Dermis blood vessel endothelial cell (primary cell): ENCODE measurements at regions not wholly inside any gene's neighbourhood (a gene's known extent, or its start where the extent isn't known, plus 50 kb on each side); places are given as distances from the start of the nearest gene placed in this dataset.

ENCODE experiments used
- DNase-seq: peaks from one replicate; pipeline ENCODE4 v3.0.0; 2010

DNA sequence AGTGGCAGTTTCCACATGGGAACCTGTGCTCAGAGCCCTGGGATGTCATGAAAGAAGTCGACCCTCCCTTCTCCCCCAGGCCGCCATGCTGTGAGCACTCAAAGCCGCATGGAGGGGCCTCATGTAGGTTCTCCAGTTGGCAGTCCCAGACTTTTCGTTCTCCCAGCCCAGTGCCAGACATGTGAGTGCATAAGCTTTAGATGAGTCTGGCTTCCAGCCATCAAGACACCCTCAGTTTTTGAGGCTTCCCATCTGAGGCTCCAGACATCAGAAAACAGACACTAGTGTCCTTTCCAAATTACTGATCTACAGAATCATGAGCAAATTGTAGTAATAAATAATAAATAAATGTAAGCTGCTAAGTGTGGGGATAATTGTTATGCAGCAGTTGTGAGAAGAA is 136.5 kb upstream of the AGBL1 start:
- DNase-seq: no peak

- no peak for DNase-seq
Observed at GRCh38 chr15:85943791-85944190, 135.9 kb upstream of the AGBL1 start.

GRCh38 chr15:85947021-85947420 is 132.7 kb upstream of the AGBL1 start:
- no peak for DNase-seq

- no peak for DNase-seq
Observed at GRCh38 chr15:85947936-85948335, 131.7 kb upstream of the AGBL1 start.

DNA sequence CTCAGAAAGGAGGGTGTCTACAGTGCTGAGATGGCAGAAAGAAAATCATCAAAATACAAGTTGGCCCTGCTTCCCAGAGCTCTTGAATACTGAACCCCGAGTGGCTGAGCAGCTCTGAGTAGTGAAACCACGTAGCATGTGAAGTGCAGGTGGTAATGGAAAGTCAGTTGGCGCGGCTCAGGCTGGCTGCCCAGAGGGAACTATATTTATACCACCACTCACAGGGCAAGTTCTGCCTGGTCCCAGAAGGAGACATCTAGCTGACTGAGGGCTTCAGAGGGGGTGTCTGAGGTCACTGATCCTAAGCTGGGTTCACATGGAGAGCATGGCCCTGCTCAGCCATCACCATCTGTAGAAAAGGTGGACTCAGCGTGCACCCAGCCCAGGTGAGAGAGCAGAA is 129.6 kb upstream of the AGBL1 start:
- DNase-seq: no peak

GRCh38 chr15:85954586-85954985 is 125.1 kb upstream of the AGBL1 start:
- no peak for DNase-seq

GRCh38 chr15:85955501-85956391 is 123.9 kb upstream of the AGBL1 start:
- DNase-seq: no peak

DNA sequence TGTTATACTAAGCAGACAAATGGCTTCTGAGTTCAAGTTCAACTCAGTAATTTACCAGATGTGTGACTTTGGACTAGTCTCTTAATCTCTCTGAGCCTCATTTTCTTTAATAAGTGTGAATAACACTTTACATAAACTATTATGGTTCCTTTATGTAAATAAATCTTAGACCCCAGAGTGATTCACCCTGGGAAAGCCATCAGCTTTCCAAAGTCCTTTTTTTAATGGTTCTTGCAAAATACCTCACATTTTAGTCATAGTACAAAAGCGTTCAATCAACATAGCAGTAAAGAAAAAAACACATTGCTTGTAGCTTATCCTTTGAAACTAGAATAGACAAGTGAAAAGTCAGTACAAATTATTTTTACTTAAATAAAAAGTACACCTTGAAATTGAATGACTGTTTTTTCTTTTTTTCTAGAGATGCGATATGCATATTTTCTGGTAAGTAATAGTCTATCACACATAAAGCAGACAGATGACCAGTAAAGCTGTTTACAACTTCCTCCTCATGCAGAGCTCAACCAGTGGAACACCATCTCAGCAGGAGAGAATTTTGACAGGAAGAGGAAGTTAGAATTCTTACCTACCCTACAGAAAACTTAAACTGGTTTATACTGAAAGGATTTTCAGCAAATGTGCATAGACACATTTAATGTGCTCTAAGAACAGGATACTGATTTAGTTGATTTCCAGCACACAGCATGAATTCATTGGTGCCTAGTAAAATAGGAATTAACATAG is 123.0 kb upstream of the AGBL1 start:
- no peak for DNase-seq

DNA sequence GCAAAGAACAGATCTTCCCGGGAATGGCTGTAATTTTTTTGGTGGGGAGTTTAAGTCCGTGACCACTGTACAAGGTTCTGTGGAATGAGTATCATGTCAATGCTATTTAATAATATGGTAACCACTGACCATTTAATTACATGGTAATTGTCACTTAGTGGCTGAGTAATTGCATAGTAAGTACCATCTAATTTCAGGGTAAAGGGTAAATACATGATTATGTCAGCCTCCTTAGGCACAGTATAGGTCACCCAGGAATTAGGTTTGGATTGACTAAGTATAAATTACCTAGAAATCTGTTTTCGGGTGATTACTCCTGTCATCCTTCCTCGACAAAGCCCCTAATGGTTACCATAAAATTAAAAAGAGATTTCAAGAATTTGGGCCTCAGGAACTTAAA is 120.1 kb upstream of the AGBL1 start:
- no peak for DNase-seq

GRCh38 chr15:85960381-85960780 is 119.3 kb upstream of the AGBL1 start:
- no peak for DNase-seq

DNA sequence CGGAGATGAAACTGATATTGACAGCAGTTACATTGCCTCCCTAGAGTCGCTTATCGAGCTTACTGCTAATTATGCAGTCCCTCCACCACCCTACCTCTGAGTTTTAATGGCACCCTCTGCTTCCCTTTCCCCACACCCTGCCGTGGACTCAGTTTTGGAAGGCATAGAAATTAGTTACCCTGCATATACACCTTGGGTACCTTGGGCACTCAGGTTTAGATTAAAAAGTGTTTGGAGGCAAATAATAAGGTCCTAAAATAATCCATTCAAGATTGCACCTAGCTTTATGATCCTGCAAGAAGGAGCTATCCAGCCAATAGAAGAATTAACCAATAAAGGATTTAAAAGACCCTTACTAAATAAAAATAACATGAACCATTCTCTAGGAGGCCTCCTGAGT is 117.8 kb upstream of the AGBL1 start:
- DNase-seq: no peak

DNA sequence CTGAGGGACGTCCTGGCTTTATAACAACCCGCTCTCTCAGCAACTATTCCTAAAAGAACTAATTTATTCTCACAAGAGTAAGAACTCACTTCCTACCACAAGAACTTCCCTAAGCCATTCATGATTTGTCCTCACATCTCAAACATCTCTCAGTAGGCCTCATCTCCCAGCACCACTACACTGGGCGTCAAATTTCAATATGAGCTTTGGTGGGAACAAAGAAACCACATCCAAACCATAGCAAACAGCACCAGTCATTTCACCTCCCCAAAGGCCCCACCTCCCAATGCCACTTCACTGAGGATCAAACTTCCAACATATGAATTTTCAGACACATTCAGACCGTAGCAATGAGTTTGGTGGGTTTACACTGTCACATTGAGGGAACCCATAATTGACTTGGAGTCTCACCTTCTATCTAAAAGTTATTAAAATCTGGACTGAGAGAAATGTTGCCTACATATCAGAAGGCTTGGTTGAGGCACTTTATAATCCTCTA is 116.4 kb upstream of the AGBL1 start:
- DNase-seq: no peak

GRCh38 chr15:85964471-85964870 is 115.2 kb upstream of the AGBL1 start:
- no peak for DNase-seq

- no peak for DNase-seq
Observed at GRCh38 chr15:85967553-85967952, 112.1 kb upstream of the AGBL1 start.

DNA sequence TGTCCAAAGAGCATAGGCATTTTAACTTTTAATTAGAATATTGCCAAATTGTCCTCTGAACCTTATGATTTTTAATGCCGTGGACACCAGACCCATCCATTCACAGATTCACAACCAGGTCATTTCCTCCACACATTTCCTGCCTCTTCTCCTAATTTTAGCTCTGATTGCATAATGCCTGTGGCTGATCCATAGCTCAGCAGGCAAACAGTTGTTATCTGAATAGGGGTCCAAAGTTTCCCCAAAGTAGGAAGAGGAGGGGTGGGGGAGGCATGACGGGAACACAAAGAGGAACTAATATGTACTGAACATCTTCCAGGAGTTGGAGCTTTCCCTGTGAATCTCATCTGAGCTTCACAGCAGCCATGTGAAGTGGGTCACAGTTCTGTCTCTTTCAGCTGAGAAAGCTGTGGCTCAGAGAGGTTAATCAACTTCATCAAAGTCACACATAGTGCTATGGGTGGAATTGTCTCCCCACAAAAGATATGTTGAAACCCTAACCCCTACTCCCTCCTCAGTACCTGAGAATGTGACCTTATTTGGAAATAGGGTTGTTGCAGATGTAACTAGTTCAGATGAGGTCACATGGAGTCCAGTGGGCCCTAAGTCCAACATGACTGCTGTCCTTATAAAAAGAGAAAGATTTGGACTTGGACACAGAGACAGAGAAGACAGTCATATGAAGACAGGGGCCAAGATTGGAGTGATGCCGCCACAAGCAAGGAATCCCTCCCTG is 106.7 kb upstream of the AGBL1 start:
- DNase-seq: no peak

DNA sequence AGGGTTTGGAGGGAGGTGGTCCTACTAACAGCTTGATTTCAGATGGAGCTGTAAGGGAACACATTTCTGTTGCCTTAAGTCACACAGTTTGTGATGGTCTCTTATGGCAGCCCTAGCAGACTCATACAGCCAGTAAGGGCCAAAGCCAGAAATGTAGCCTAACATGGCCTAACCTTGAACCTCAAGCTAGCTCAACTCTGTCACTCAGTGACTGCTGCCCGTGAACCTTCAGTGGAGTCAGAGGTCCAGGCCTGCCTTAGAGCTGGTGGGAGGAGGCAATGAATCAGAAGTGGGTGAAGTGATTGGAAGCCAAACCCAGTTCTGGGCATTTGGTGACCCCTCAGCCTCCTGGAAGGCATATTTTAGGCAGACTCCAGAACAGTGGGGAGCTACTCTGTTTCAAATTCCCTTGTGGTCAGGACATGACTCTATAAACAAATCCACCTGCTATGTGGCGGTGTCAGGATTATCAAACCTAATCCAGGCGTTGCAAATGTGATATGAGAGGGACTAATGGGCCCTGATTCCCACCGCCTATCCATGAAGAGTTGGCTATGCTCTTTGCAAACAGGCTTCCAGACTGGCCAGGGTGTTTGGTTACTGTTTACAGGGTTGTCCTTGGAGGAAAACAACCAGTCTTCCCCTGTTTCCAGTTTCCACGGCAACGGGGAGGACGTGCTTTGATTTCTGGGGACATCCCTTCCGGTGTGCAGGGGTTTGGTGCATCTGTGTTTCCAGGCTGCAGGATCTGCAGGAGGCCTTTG is 105.9 kb upstream of the AGBL1 start:
- DNase-seq: no peak

- DNase-seq: no peak
Observed at GRCh38 chr15:85974348-85974705, 105.3 kb upstream of the AGBL1 start.

DNA sequence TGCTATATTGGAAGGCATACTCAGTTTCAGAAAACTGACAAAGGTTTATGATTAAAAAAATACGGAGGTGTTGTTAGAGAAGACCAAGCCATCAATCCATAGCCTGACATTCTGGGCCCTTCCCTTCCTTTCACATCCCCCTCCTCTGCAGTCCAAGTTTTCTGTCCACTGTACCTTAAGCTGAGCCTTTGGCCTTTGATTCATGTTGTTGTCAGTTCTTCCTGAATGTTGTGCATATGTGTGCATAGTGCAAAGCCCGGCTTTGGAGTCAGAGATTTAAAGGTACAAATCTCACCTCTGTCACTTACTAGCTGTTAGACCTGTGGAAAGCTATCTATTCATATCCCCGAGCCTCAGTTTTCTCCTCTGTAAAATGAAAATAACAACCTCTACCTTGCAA is 104.9 kb upstream of the AGBL1 start:
- DNase-seq: no peak

- DNase-seq: no peak
Observed at GRCh38 chr15:85976102-85976501, 103.6 kb upstream of the AGBL1 start.

- DNase-seq: no peak
Observed at GRCh38 chr15:85976986-85977385, 102.7 kb upstream of the AGBL1 start.

- no peak for DNase-seq
Observed at GRCh38 chr15:85977586-85977985, 102.1 kb upstream of the AGBL1 start.

DNA sequence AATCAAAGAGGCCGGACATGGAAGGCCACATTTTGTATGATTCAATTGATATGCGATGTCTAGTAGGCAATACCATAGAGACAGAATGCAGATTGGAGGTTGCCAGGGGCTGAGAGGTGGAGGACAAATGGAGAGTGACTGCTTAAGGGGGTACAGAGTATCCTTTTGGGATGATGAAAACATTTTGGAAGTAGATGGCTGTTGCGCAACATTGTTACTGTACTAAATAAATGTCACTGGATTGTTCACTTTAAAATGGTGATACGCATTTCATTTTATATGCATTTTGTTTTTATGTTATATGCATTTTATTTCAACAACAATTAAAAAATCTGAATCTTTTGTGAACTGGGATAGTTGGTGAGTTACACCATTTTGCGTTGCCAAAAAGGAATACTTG is 99.7 kb upstream of the AGBL1 start:
- DNase-seq: no peak

DNA sequence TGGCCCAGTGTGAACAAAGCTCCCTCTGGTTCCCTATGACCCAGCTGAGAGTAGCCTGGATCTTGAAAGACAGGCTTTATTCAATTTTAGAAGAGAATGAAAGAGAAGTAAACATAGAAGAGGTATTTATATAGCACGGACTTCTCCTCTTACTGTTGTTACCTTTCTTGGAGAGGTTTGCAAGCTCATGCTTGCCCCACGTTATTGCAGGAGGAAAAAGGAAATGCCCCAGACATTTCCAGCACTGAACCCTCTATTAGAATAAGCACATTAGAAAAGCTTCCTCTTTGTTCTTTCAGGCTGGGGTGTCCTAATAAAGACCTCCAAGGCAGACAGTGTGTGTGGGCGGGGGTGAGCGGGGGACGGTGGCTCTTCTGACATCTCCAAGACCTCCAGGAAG is 98.7 kb upstream of the AGBL1 start:
- DNase-seq: no peak
